ENCODE measurements at regions not wholly inside any gene's neighbourhood (a gene's known extent, or its start where the extent isn't known, plus 50 kb on each side); places are given as distances from the start of the nearest gene placed in this dataset.

- TF ChIP-seq CTCF (IDR thresholded peaks at IDR 0.05) (no peak), POLR2A (IDR thresholded peaks at IDR 0.05) (no peak)
Measured at GRCh38 chr13:91066745-91067144, 280.7 kb upstream of the MIR17HG start.

Data from prostate gland (tissue), 2 donors.